ENCODE measurements at regions not wholly inside any gene's neighbourhood (a gene's known extent, or its start where the extent isn't known, plus 50 kb on each side); places are given as distances from the start of the nearest gene placed in this dataset.

- Mint-ChIP-seq H3K4me1 (ENCODE audit: low read depth) (peaks cover 52% of the 10 kb centered on the region), H3K9me3 (peaks cover 22% of the 10 kb centered on the region), H3K4me3 (no peak overlapping the region), H3K36me3 (ENCODE audit: low read depth) (no peaks in the 10 kb centered on the region), H3K27me3 (peaks cover 12% of the 10 kb centered on the region), H3K27ac (no peak overlapping the region)
- intact Hi-C loops (cut with micrococcal nuclease), result no loop called here
These were observed 56.4 kb upstream of the IER5L start for GRCh38 chr9:129234491-129234890.

- no peaks in the 10 kb centered on the region for H3K36me3 Mint-ChIP-seq (ENCODE audit: low read depth)
- no peak overlapping the region for H3K27ac Mint-ChIP-seq
- peaks cover 22% of the 10 kb centered on the region for H3K9me3 Mint-ChIP-seq
- H3K4me3 Mint-ChIP-seq, result no peak overlapping the region
- peaks cover 43% of the 10 kb centered on the region for H3K4me1 Mint-ChIP-seq (ENCODE audit: low read depth)
- peaks cover 15% of the 10 kb centered on the region for H3K27me3 Mint-ChIP-seq
- intact Hi-C loops (cut with micrococcal nuclease), result no loop called here
These were observed 55.0 kb upstream of the IER5L start for GRCh38 chr9:129232839-129233591.

GRCh38 chr9:129231759-129232158 is 53.7 kb upstream of the IER5L start:
- H3K27ac Mint-ChIP-seq, result no peak overlapping the region
- H3K9me3 Mint-ChIP-seq, result peaks cover 22% of the 10 kb centered on the region
- H3K4me3 Mint-ChIP-seq, result no peak overlapping the region
- peaks cover 31% of the 10 kb centered on the region for H3K4me1 Mint-ChIP-seq (ENCODE audit: low read depth)
- intact Hi-C loops (cut with micrococcal nuclease), result no loop called here
- no peaks in the 10 kb centered on the region for H3K36me3 Mint-ChIP-seq (ENCODE audit: low read depth)
- peaks cover 14% of the 10 kb centered on the region for H3K27me3 Mint-ChIP-seq

- peaks cover 27% of the 10 kb centered on the region for H3K4me1 Mint-ChIP-seq (ENCODE audit: low read depth)
- intact Hi-C loops (cut with micrococcal nuclease), result no loop called here
- no peak overlapping the region for H3K4me3 Mint-ChIP-seq
- H3K36me3 Mint-ChIP-seq (ENCODE audit: low read depth), result no peaks in the 10 kb centered on the region
- H3K27ac Mint-ChIP-seq, result no peak overlapping the region
- H3K9me3 Mint-ChIP-seq, result peaks cover 22% of the 10 kb centered on the region
- peaks cover 14% of the 10 kb centered on the region for H3K27me3 Mint-ChIP-seq
These were observed 53.1 kb upstream of the IER5L start for GRCh38 chr9:129231022-129231739.

- Mint-ChIP-seq H3K27ac (no peak overlapping the region), H3K9me3 (peaks cover 22% of the 10 kb centered on the region), H3K36me3 (ENCODE audit: low read depth) (no peaks in the 10 kb centered on the region), H3K4me1 (ENCODE audit: low read depth) (peaks cover 27% of the 10 kb centered on the region), H3K27me3 (peaks cover 14% of the 10 kb centered on the region), H3K4me3 (no peak overlapping the region)
- intact Hi-C loops (cut with micrococcal nuclease), result no loop called here
These were observed 52.2 kb upstream of the IER5L start for GRCh38 chr9:129230302-129230701.

All from dendritic cell treated with granulocyte-macrophage colony-stimulating factor and Interleukin-4, amounts not matched to agents 40 ng/mL and 50 ng/mL, for 4 days (primary cell).